ES-I3 (cell line): ENCODE measurements at regions not wholly inside any gene's neighbourhood (a gene's known extent, or its start where the extent isn't known, plus 50 kb on each side); places are given as distances from the start of the nearest gene placed in this dataset.

Experiments
- H3K36me3 ChIP-seq: 2 replicates; pipeline ENCODE4 v1.6.1; 2013; ENCODE audit warnings: mild to moderate bottlenecking, low read length, control low read depth, moderate library complexity; ENCODE audit not compliant: insufficient read depth
- H3K4me1 ChIP-seq: 2 replicates; pipeline ENCODE4 v1.6.1; 2013; ENCODE audit warnings: mild to moderate bottlenecking, control low read depth, low read length; ENCODE audit not compliant: insufficient read depth
- H3K9ac ChIP-seq: 2 replicates; pipeline ENCODE4 v1.6.1; 2013; ENCODE audit warnings: low read depth, mild to moderate bottlenecking, low read length, moderate library complexity
- H3K9me3 ChIP-seq: 2 replicates; pipeline ENCODE4 v1.6.1; 2013; ENCODE audit warnings: mild to moderate bottlenecking, low read length, moderate library complexity; ENCODE audit not compliant: control insufficient read depth, insufficient read depth

- H3K36me3 ChIP-seq = no peaks in the 10 kb centered on the region
- no peaks in the 10 kb centered on the region for H3K9me3 ChIP-seq
- no peaks in the 10 kb centered on the region for H3K4me1 ChIP-seq
- H3K9ac ChIP-seq = no peak overlapping the region
Measured at GRCh38 chr2:136393514-136393913, 275.6 kb upstream of the CXCR4 start.

- no peak overlapping the region for H3K9ac ChIP-seq
- no peaks in the 10 kb centered on the region for H3K9me3 ChIP-seq
- no peaks in the 10 kb centered on the region for H3K36me3 ChIP-seq
- no peaks in the 10 kb centered on the region for H3K4me1 ChIP-seq
Measured at GRCh38 chr2:136392897-136393505, 275.1 kb upstream of the CXCR4 start.

- Histone ChIP-seq H3K9ac (no peak overlapping the region), H3K4me1 (no peaks in the 10 kb centered on the region), H3K9me3 (no peaks in the 10 kb centered on the region), H3K36me3 (no peaks in the 10 kb centered on the region)
Measured at GRCh38 chr2:136389809-136390208, 271.9 kb upstream of the CXCR4 start.

- Histone ChIP-seq H3K9me3 (no peaks in the 10 kb centered on the region), H3K9ac (no peak overlapping the region), H3K36me3 (no peaks in the 10 kb centered on the region), H3K4me1 (no peaks in the 10 kb centered on the region)
Measured at GRCh38 chr2:136386046-136386445, 268.1 kb upstream of the CXCR4 start.

GRCh38 chr2:136384531-136385303, 266.8 kb upstream of the CXCR4 start:
- H3K36me3 ChIP-seq = no peaks in the 10 kb centered on the region
- H3K9me3 ChIP-seq = no peaks in the 10 kb centered on the region
- no peaks in the 10 kb centered on the region for H3K4me1 ChIP-seq
- no peak overlapping the region for H3K9ac ChIP-seq

GRCh38 chr2:136383167-136383566, 265.2 kb upstream of the CXCR4 start:
- Histone ChIP-seq H3K9me3 (no peaks in the 10 kb centered on the region), H3K4me1 (no peaks in the 10 kb centered on the region), H3K9ac (no peak overlapping the region), H3K36me3 (no peaks in the 10 kb centered on the region)

GRCh38 chr2:136381722-136382633, 264.0 kb upstream of the CXCR4 start:
- Histone ChIP-seq H3K36me3 (no peaks in the 10 kb centered on the region), H3K4me1 (no peaks in the 10 kb centered on the region), H3K9ac (no peak overlapping the region), H3K9me3 (no peaks in the 10 kb centered on the region)

GRCh38 chr2:136381245-136381644, 263.3 kb upstream of the CXCR4 start:
- no peak overlapping the region for H3K9ac ChIP-seq
- 0 out of 2 replicates have a peak, but pooled peaks cover 3% of the 10 kb centered on the region for H3K4me1 ChIP-seq
- no peaks in the 10 kb centered on the region for H3K36me3 ChIP-seq
- H3K9me3 ChIP-seq = no peaks in the 10 kb centered on the region

GRCh38 chr2:136378712-136379595, 261.0 kb upstream of the CXCR4 start:
- Histone ChIP-seq H3K9ac (no peak overlapping the region), H3K9me3 (no peaks in the 10 kb centered on the region), H3K36me3 (no peaks in the 10 kb centered on the region), H3K4me1 (0 out of 2 replicates have a peak, but pooled peaks cover 3% of the 10 kb centered on the region)

GRCh38 chr2:136377423-136378382, 259.8 kb upstream of the CXCR4 start:
- no peaks in the 10 kb centered on the region for H3K36me3 ChIP-seq
- H3K4me1 ChIP-seq = 0 out of 2 replicates have a peak, but pooled peaks cover 3% of the 10 kb centered on the region
- no peaks in the 10 kb centered on the region for H3K9me3 ChIP-seq
- no peak overlapping the region for H3K9ac ChIP-seq

GRCh38 chr2:136376798-136377211, 258.9 kb upstream of the CXCR4 start:
- no peaks in the 10 kb centered on the region for H3K9me3 ChIP-seq
- no peaks in the 10 kb centered on the region for H3K36me3 ChIP-seq
- H3K4me1 ChIP-seq = 0 out of 2 replicates have a peak, but pooled peaks cover 3% of the 10 kb centered on the region
- H3K9ac ChIP-seq = no peak overlapping the region

- Histone ChIP-seq H3K4me1 (0 out of 2 replicates have a peak, but pooled peaks cover 3% of the 10 kb centered on the region), H3K9ac (no peak overlapping the region), H3K9me3 (no peaks in the 10 kb centered on the region), H3K36me3 (no peaks in the 10 kb centered on the region)
Measured at GRCh38 chr2:136376211-136376610, 258.3 kb upstream of the CXCR4 start.
